ENCODE measurements at regions not wholly inside any gene's neighbourhood (a gene's known extent, or its start where the extent isn't known, plus 50 kb on each side); places are given as distances from the start of the nearest gene placed in this dataset.
"Not testable (repeated sequence)": the region's sequence is repeated elsewhere in the genome, so short reads cannot be mapped to it uniquely, and the experiment has no call there.

DNA sequence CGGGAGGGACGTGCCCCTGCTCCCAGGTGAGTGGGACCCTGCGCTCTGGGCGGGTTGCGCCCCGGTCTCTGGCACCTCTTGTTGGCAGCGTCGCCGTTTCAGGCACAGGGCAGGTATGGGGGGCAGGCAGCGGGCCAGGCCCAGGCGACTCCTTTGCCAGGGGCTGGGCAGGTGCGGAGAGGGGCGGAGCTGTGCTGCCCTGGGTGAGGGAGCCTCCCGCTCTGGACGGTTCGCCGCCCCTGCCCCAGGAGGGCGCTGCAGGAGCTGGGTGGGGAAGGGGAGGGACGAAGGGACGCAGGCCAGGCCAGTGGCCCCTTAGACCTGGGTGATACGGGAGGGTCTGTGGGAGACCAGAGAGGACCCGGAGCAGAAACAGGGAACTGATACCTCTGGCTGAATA lies 663.9 kb upstream of the DEFB115 start:
- no peak for DNase-seq

DNA sequence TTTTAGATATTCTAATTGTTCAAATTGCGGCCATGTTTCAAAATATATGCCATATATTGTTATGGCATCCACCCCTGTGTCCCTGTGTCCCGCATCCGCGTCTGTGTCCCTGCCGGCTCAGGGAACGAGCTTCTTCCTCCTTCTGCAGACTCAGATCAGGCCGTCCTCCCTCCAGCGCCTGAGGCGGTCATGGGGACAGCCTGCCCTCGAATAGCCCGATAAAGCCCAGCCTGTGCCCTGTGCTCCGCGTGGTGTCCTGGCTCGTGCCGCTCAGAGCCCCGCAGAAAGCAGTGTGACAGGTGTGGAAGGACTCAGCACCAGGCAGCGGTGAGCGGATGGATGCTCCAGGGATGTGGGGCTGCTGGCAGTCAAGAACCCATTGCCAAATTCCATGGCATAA lies 663.4 kb upstream of the DEFB115 start:
- no peak for DNase-seq

DNA sequence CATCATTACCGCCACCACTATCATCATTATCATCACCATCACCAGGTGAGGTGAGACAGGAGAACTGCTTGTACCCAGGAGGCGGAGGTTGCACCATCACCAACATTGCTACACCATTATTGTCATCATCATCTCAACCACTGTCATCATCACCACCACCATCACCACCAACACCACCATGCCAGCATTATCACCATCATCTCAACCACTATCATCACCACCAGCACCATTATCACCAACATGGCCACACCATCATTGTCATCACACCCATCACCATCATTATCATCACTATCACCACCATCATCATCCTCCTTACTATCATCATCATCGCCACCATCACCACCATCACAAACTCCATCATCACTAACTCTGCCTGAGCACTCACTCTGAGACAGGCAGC lies 661.8 kb upstream of the DEFB115 start:
- no peak for DNase-seq

DNA sequence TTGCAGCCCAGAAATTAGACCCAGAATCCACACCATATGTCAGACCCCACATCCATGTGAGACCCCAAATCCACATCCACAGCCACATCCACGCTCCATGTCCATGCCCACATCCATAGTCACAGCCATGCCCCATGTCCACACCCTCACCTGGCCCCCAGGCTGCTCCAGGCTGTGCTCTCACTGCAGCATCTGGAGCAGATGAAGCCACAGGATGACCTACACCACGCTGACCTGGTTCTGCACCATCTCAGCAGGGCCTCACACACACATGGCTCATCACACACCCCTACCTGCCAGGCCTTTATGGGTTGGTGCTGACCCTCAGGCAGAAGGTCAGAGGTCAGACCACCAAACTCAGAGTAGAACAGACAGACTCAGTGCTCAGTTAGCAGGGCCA lies 660.0 kb upstream of the DEFB115 start:
- not testable (repeated sequence) for DNase-seq

DNA sequence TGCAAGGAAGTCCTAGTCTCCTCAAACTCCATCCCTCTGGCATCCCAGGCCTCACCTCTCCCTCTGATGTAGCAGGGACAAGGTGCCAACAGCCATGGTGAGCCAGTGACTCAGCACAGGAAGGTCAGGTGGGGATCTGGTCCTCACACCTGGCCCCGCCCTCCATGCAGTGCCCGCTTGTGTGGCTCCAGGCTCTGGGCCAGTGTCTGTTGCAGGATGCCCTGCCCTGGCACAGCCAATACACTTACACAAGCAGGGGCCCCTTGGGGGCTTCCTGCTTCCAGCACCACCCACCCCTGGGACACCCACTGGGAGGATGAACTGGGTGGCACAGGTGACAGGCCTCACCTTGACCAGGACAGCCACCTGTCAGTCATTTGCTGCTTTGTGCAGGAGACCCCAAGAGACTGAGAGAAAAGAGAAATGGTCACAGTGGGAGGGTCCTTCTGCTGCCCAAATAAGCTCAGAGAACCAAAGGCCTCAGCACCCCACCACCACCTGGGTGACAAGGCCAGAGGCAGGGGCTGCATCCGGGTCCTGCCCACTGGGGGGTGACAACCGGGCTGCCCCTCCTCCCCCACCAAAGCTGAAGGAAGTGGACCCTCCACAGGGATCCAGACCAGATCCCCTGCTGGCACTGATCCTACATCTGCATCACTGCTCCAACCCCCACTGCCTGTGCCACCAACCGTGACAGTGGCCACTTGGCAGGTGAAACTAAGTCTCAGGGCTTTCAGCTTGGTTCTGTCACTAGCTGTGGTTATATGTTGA lies 658.8 kb upstream of the DEFB115 start:
- no peak for DNase-seq

DNA sequence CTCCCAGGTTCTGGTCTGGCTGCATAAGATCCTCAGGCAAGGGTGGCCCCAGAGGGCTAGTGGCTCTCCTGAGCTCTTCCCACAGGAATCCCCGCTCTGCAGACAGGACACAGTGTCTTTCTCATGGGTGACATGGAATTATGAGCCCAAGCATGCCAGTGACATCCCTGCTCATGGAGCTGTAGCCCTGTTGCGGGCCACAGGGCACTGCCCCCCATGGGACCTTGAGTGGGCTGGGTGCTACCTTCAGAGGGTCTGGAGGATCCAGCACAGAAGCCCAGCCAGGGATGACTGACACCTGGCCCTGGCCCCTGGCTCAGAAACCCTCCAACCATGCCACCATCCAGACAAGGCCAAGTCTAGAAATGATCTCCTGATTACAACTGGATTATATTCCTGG lies 657.5 kb upstream of the DEFB115 start:
- DNase-seq, result no peak

DNA sequence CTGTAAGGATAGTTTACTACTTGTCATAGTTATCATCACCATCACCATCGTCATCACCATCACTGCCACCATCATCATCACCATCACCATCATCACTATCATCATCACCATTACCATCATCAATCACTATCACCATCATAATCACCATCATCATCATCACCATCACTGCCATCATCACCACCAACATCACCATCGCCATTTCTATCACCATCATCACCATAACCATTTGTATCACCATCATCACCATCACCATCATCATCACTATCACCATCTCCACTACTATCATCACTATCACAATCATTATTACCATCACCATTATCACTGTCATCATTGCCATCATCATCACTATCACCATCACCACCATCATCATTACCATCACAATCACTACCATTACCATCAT lies 655.5 kb upstream of the DEFB115 start:
- DNase-seq, result no peak

DNA sequence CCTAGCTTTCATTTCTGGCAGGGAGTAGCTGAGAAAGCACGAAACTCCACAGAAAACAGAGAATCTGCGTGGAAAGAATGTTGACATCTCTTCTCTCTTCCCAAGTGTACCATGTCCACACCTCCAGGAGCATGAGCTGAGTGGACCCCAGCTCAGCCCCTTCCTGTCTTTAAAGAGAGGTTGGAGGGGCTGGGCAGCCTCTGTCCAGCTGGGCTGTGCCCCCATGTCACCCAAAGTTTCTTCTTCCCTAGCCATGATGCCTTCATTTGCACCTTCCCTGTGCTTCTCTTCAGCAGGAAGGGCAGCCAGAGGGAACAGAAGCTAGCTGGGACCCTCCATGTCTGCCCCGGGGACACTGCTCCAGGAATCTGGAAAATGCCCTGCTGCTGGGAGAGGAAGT lies 655.0 kb upstream of the DEFB115 start:
- DNase-seq, result no peak

DNA sequence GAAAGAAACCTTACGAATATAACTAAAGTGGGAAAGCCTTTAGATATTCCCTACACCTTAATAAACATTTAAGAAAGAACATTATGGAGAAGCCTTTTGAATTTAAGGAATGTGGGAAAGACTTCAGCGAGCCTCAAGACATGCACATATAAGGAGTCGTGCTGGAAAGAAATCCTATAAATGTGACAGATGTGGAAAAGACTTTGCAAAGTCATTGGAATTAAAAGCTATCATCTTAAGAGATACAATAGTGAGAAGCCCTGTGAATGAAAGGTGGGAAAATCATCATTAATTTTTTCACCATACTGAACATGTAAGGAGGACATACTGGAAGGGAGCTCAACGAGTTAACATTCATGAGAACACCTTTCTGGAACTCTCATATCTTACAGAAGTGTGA lies 650.5 kb upstream of the DEFB115 start:
- no peak for DNase-seq

DNA sequence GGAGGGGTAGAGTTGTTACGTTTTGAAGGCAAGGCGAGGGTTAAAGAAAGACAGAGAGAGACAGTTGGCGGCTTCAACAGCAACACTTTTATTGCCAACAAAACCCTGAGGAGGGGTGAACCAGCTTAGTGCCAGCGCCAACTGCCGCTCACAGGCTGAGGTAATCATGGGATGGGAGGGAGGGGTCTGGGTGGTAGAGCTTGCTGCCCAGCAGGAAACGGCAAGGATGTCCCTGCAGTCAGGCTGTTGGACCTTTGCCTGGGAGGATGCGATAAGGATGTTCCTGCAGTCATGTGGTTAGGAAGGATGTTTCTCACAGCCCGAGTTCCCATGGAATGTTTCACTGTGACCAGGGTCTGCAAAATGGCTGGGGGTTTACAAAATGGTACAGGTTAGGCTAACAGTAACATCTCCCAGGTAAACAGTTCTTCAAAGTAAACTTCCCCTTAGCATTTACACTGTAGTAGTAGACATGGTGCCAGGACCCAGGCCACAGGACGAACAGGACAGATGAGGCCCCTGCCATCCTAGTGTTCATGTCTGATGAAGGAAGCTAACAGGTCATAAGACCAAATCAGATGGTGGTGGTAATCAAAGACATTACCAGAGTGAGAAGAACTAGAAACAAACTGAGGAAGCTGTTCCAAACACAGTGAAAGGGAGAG lies 647.3 kb upstream of the DEFB115 start:
- DNase-seq, result no peak

DNA sequence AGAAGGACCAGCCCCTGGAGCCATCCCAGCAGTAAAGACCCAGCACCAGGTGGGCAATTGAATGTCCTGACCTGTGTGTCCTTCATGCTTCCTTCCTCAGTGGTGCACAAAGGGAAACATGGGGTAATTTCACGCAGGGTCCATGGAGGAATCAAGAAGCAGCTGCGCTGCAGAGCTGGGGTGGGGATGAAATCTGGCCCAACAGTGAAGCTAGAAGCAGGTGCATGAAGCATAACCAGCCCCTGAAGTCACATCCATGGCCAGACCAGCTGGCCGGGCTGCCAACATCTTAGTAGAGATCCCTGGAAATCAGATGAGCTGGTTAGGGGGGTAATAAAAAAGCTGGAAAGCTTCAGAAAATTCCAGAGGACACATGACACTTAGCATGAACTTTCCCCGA lies 646.7 kb upstream of the DEFB115 start:
- no peak for DNase-seq

DNA sequence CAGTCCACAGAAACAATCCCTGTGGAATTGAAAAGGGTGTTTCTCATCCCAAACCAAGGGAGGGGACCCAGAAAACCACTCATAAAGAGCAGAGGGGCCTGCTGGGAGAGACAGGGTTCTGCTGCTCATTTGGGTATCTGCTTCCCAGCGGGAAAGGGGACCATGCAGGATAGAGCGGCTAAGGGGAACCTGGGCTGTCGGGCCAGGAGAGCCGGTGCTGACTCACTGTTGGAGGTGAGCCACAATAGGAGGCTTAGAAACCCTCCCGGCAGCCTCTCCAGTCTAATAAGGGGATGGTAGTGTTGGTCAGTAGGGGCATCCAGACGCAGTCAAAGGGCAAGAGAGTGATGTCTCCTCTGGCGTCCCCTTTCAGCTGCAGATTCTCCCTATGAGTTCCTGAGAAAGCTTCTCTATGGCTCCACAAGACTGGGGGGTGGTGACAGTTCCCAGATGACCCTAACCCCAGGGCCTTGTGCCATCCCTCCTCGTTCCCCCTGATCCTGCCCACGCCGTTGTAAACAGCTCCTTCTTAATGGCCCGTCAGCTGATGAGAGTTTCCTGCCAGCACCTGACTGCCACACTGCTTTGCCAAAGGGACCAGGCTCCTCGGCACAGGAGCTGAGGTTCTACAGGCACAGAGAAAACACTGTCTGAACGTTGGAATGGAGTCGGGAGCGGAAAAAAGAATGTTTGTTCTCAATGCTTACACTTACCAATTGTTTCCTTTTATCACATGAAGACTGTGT lies 646.1 kb upstream of the DEFB115 start:
- DNase-seq, result no peak

DNA sequence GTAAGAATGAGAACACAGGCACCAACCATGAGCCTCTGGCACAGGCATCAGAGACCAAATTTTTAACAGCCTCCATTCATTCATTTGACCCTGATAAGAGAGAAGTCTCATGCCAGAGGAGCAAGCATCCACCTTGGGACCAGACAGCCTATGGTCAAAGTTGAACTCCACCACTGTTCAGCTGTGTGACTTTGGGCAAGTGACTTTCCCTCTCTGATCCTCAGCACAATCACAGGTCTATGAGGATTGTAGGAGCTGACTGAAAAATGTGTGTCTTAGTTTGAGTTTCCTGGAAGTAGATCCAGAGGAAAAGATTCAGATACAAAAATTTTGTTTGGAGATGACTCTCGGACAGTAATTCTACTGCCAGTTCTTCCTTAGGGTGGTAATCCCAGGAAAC lies 645.1 kb upstream of the DEFB115 start:
- DNase-seq, result no peak

DNA sequence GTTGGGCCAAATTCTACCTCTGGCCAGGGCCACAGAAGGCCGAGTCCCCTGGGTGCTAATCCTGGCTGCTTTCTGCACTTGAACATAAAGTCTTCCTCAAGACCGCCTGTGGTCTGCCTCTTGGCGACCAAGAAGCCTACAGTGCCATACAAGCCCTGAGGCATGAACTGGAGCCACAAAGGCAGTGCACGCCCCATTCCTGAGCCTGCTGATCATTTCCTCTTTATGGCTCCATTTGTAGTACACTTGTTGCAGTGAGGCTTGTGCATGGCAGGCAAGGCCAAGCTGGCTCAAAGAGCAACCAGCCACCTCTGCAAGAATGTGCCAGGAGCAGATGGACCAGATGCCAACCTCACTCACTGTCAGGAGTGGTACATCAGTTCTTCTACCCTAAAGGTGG lies 636.1 kb upstream of the DEFB115 start:
- not testable (repeated sequence) for DNase-seq

DNA sequence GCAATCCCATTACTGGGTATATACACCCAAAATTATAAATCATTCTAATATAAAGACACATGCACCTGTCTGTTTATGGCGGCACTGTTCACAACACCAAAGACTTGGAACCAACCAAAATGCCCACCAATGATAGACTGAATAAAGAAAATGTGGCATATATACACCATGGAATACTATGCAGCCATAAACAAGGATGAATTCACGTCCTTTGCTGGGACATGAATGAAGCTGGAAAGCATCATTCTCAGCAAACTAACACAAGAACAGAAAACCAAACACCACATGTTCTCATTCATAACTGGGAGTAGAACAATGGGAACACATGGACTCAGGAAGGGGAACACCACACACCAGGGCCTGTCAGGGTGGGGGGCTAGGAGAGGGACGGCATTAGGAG lies 633.2 kb upstream of the DEFB115 start:
- not testable (repeated sequence) for DNase-seq

DNA sequence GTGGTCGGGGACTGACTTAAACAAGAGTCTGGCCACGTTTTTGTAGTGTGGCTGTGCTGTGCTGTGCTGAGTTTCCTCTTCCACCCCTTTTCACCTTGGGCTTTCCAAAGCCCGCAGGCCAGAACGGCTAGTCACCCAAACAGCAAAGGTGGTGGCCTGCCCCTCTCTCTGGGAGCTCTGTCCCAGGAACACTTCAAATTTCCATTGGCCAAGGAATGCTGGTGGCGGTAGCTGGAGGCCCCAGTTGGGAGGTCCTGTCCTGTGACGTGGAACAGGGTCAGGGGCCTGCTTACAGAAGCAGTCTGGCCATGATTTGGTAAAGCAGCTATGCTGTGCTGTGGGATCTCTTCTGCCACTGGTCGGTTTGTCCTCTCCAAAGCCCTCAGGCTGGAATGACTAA lies 628.1 kb upstream of the DEFB115 start:
- not testable (repeated sequence) for DNase-seq

DNA sequence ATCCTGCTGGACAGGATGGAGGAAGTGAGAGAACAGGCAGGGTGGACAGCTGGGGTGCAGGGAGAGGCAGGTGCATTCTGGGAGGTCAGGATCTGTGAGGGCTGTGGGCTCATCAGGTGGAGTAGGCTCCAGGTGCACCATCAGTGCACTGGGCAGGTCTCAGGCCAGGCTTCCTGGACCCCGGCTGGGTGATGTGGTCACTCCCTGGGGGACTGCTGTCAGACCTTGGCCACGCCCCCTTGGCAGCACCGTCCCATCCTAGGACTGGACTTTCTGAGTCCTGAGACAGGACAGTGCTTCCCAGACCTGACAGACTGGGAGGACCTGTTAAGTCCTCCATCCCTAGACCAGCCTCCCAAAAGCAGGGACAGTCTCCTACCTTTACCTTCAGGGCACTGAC lies 626.7 kb upstream of the DEFB115 start:
- DNase-seq, result no peak

DNA sequence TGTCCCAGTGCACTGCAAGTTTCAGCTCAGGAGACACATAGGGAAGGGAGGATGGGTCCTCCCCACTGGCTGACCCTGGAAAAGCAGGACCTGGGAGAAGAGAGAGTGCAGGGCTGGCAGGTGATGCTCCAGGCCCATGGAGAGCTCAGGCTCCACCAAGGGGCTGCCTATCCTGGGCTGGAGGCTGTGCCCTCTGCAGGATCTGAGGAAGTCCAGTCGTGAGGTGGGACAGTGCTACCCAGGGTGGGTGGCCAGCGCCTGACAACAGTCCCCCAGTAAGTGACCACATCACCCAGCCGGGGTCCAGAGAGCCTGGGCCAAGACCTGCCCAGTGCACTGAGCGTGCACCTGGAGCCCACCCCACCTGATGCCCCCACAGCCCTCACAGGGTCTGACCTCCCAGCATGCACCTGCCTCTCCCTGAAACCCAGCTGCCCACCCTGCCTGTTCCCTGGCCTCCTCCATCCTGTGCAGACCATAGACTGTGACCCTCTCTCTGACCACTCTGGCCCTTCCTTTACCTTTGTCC lies 626.1 kb upstream of the DEFB115 start:
- not testable (repeated sequence) for DNase-seq

DNA sequence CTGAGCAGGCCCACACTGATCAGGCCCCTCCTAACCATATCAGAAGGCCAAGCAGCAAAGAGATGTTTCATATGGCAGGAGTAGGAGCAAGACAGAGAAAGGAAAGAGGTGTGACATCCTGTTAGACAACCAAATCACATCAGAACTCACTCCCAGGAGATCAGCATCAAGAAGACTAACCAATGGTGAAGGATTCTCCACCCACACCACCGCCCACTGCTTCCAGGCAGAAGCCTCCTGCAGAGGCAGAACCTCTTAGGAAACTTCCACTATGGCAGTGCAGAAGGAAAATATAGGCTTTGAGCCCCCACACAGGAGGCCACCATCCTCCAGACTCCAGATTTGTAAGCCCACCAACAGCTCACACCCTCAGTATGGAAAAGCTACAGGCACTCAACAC lies 624.7 kb upstream of the DEFB115 start:
- not testable (repeated sequence) for DNase-seq

DNA sequence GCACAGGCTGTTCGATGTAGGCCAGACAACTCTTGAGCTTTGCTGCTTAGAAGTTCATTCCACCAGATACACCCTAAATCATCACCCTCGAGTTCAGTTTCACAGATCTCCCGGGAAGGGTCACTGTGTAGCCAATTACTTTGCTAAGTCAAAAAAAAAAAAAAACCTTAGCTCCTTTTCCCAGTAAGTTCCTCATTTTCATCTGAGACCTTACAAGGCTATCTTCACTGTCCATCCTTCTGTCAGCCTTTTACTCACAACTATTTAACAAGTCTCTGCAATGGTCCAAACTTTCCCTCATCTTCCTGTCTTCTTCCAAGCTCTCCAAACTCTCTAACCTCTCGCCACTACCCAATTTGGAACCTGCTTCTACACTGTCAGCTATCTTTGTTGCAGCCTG lies 615.9 kb upstream of the DEFB115 start:
- DNase-seq, result not testable (repeated sequence)

DNA sequence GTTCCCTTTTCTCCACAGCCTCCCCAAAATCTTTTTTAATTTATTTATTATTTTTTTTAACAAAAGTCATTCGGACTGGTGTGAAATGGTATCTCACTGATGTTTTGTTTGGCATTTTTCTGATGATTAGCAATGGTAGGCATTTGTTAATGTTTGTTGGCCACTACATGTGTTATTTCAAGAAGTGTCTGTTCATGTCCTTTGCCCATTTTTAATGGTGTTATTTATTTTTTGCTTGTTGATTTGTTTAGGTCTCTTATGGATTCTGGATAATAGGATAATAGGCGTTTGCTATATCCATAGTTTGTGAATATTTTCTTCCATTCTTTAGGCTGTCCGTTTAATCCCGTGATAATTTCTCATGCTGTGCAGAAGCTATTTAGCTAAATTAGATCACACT lies 596.5 kb upstream of the DEFB115 start:
- DNase-seq, result not testable (repeated sequence)

DNA sequence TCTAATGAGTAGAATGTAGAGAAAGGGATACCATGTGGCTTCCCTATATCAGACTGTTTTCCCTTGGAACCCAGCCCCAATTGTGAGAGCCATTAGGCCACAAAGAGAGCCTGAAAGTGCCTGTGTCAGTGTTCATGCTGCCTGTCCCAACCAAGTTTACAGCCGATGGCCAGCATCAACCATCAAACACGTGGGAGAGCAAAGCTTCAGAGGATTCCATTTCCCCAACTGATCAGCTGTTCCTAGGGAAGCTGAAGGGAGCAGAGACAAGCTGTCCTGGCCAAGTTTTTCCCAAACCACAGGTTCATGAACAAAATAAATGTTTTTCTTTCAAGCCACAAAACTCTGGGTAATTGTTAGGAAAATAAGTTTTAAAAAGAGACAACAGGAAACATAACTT lies 589.0 kb upstream of the DEFB115 start:
- DNase-seq, result not testable (repeated sequence)

DNA sequence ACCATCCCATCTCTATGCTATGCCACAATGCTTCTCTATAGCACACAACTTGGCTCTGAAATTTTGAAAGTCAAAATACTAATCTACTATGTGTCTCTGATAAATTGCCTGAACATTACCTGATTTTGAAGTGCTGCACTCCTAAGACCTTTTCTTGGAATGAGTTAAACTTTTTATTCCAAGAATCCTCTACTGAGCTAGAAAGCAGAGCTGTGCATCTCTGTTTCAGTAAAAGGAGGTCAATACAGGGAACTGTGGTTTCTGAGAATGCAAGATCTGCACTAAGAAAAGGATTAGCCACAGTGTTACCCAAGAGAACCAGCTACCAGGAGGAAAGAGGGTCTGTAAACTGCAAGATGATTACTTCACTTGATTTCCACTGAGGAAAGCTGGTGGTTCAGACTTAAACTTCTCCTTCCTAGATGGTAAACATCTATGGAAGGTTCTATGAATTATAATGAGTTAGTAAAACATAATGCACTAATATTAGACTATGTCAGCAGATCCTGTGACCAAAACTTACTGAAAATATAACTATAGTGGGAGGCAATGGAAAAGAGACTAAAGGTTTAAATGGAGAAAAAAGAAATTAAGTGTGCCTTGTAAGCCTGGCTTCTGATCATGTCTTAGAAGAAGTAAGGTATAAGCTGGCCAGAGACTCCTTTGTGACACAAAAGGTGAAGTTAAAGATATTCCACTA lies 588.0 kb upstream of the DEFB115 start:
- DNase-seq, result not testable (repeated sequence)

Measured in NCI-H1436 treated with DMSO at 0.1 percent for 48 hours (cell line).